ENCODE measurements at regions not wholly inside any gene's neighbourhood (a gene's known extent, or its start where the extent isn't known, plus 50 kb on each side); places are given as distances from the start of the nearest gene placed in this dataset.

- no peaks in the 10 kb centered on the region for H3K27me3 ChIP-seq (ENCODE audit: insufficient read depth, low read depth)
- no peaks in the 10 kb centered on the region for H3K79me2 ChIP-seq (ENCODE audit: low read depth)
Measured at GRCh38 chr1:24990136-24990535, 60.1 kb upstream of the RUNX3 start.

GRCh38 chr1:24989082-24989481, 59.0 kb upstream of the RUNX3 start:
- Histone ChIP-seq H3K27me3 (ENCODE audit: insufficient read depth, low read depth) (no peaks in the 10 kb centered on the region), H3K9me3 (ENCODE audit: insufficient read depth, low read depth) (no peaks in the 10 kb centered on the region), H3K4me2 (no peak overlapping the region), H3K79me2 (ENCODE audit: low read depth) (no peaks in the 10 kb centered on the region), H3K36me3 (ENCODE audit: low read depth) (no peaks in the 10 kb centered on the region), H3K27ac (no peak overlapping the region), H2AFZ (no peak overlapping the region), H3K4me3 (no peak overlapping the region), H4K20me1 (ENCODE audit: insufficient read depth) (no peaks in the 10 kb centered on the region), H3K4me1 (replicated peaks; ENCODE audit: insufficient read depth) (no peaks in the 10 kb centered on the region), H3F3A (ENCODE audit: insufficient read depth, low read depth) (no peaks in the 10 kb centered on the region), H3K9me2 (ENCODE audit: insufficient read depth) (no peaks in the 10 kb centered on the region)
- DNase-seq: no peak
- ChIA-PET CTCF (interaction anchor here (0.6 kb wide), 1 partner anchor 15 kb away, joined by 8 read pairs; no protein-coding TSS in a partner anchor), POLR2A (ENCODE audit: unreplicated experiment) (no interaction called here)
- no TSS peak for BruUV-seq (replicated peaks)
- intact Hi-C loops (cut with micrococcal nuclease; ENCODE audit: unreplicated experiment): no loop called here
- TF ChIP-seq EZH2 (IDR thresholded peaks at IDR 0.05; ENCODE audit: low read depth): no peak
- TF ChIP-seq CTCF (conservative IDR thresholded peaks at IDR 0.05): no peak

More at GRCh38 chr1:24990136-24990535, 60.1 kb upstream of the RUNX3 start:
- no peak for DNase-seq
- no peak overlapping the region for H2AFZ ChIP-seq
- BruUV-seq (replicated peaks): no TSS peak
- H3K27ac ChIP-seq: no peak overlapping the region
- intact Hi-C loops (cut with micrococcal nuclease; ENCODE audit: unreplicated experiment): no loop called here
- H3F3A ChIP-seq (ENCODE audit: insufficient read depth, low read depth): no peaks in the 10 kb centered on the region
- no peaks in the 10 kb centered on the region for H3K9me2 ChIP-seq (ENCODE audit: insufficient read depth)
- H3K4me3 ChIP-seq: no peak overlapping the region
- H3K4me2 ChIP-seq: no peak overlapping the region
- no peaks in the 10 kb centered on the region for H3K4me1 ChIP-seq (replicated peaks; ENCODE audit: insufficient read depth)
- no peak for TF ChIP-seq EZH2 (IDR thresholded peaks at IDR 0.05; ENCODE audit: low read depth)
- TF ChIP-seq CTCF (conservative IDR thresholded peaks at IDR 0.05): no peak
- ChIA-PET POLR2A (ENCODE audit: unreplicated experiment) (interaction anchor here (0.6 kb wide), 1 partner anchor 450 kb away, joined by 3 read pairs; no protein-coding TSS in a partner anchor), CTCF (no interaction called here)
- no peaks in the 10 kb centered on the region for H3K9me3 ChIP-seq (ENCODE audit: insufficient read depth, low read depth)
- H3K36me3 ChIP-seq (ENCODE audit: low read depth): no peaks in the 10 kb centered on the region
- H4K20me1 ChIP-seq (ENCODE audit: insufficient read depth): no peaks in the 10 kb centered on the region

- Histone ChIP-seq H3F3A (ENCODE audit: insufficient read depth, low read depth) (no peaks in the 10 kb centered on the region), H3K4me2 (no peak overlapping the region), H3K4me3 (no peak overlapping the region), H4K20me1 (ENCODE audit: insufficient read depth) (no peaks in the 10 kb centered on the region), H3K36me3 (ENCODE audit: low read depth) (no peaks in the 10 kb centered on the region), H3K79me2 (ENCODE audit: low read depth) (no peaks in the 10 kb centered on the region), H3K4me1 (replicated peaks; ENCODE audit: insufficient read depth) (no peaks in the 10 kb centered on the region), H3K9me3 (ENCODE audit: insufficient read depth, low read depth) (no peaks in the 10 kb centered on the region), H2AFZ (no peak overlapping the region), H3K27me3 (ENCODE audit: insufficient read depth, low read depth) (no peaks in the 10 kb centered on the region), H3K9me2 (ENCODE audit: insufficient read depth) (no peaks in the 10 kb centered on the region), H3K27ac (no peak overlapping the region)
- TF ChIP-seq CTCF (conservative IDR thresholded peaks at IDR 0.05) (no peak), EZH2 (IDR thresholded peaks at IDR 0.05; ENCODE audit: low read depth) (no peak)
- ChIA-PET POLR2A (ENCODE audit: unreplicated experiment) (no interaction called here), CTCF (no interaction called here)
- intact Hi-C loops (cut with micrococcal nuclease; ENCODE audit: unreplicated experiment): no loop called here
- no TSS peak for BruUV-seq (replicated peaks)
- no peak for DNase-seq
Measured at GRCh38 chr1:24988558-24988912, 58.5 kb upstream of the RUNX3 start.

Data from PC-9 (cell line).